B cell (primary cell): ENCODE measurements at regions not wholly inside any gene's neighbourhood (a gene's known extent, or its start where the extent isn't known, plus 50 kb on each side); places are given as distances from the start of the nearest gene placed in this dataset.

Source experiments
- ATAC-seq: fragments of 200-7000 bp; cut with Tn5 transposase; one replicate; pipeline ENCODE4 v1.10.0; 2021; ENCODE audit warnings: low read depth, mild to moderate bottlenecking, moderate number of reproducible peaks, moderate library complexity
- CTCF ChIA-PET: fragments of 350-600 bp; sonication (Branson Sonifier 250); formaldehyde crosslinking; loops from one replicate; lab custom pipeline; 2021; ENCODE audit warnings: antibody characterized with exemption, inconsistent platforms; lab: Charles Lee
- POLR2A ChIA-PET: fragments of 350-600 bp; sonication (Branson Sonifier 250); formaldehyde crosslinking; loops from one replicate; lab custom pipeline; 2021; ENCODE audit warnings: antibody characterized with exemption; lab: Charles Lee
- DNase-seq: peaks from one replicate; pipeline ENCODE4 v3.0.0; 2013
- H2AFZ ChIP-seq: 2 replicates; pipeline ENCODE4 v1.6.1; 2012; ENCODE audit warnings: mild to moderate bottlenecking, low read depth, low read length; ENCODE audit not compliant: insufficient read depth, poor library complexity, severe bottlenecking
- H3K27ac ChIP-seq, 2 donors: 1 replicate in 1 of 2; 2 replicates in 1 of 2; pipeline ENCODE4 v1.5.1; 2012 to 2013; ENCODE audit warnings: low read length in 2 of 2, mild to moderate bottlenecking in 2 of 2, moderate library complexity in 1 of 2
- H3K27me3 ChIP-seq, 4 experiments: fragments of 200-600 bp in 1 of 4; sonication (generic) in 1 of 4; replicated peaks in 1 of 4; 1 replicate in 2 of 4; 2 replicates in 2 of 4; pipeline versions ENCODE4 v1.6.1 to v1.7.0; 2013 to 2016; ENCODE audit warnings: low read length in 3 of 4, mild to moderate bottlenecking in 2 of 4, mixed read lengths in 1 of 4, moderate library complexity in 1 of 4; ENCODE audit not compliant: insufficient read depth in 4 of 4, control insufficient read depth in 3 of 4; ENCODE audit errors: control extremely low read depth in 1 of 4
- H3K36me3 ChIP-seq, 2 experiments: replicated peaks in 1 of 2; 1 replicate in 1 of 2; 2 replicates in 1 of 2; pipeline versions ENCODE4 v1.6.1 to v1.7.1; 2013; ENCODE audit warnings: low read length in 1 of 2; ENCODE audit not compliant: insufficient read depth in 2 of 2, control insufficient read depth in 1 of 2; ENCODE audit errors: control extremely low read depth in 1 of 2, extremely low read depth in 1 of 2
- H3K4me1 ChIP-seq, 2 donors: fragments of 200-600 bp in 1 of 2; sonication (generic) in 1 of 2; 1 replicate in 1 of 2; 2 replicates in 1 of 2; pipeline versions ENCODE4 v1.5.1 to v1.6.1; 2013 to 2017; ENCODE audit warnings: low read length in 2 of 2; ENCODE audit not compliant: control insufficient read depth in 2 of 2, insufficient read depth in 2 of 2
- H3K4me2 ChIP-seq: replicated peaks from 2 replicates; pipeline ENCODE3; 2012; ENCODE audit warnings: mild to moderate bottlenecking, low read depth, low read length; ENCODE audit not compliant: poor library complexity, severe bottlenecking
- H3K4me3 ChIP-seq, 5 experiments: fragments of 200-600 bp in 1 of 5; sonication (generic) in 1 of 5; 1 replicate in 3 of 5; 2 replicates in 2 of 5; pipeline versions ENCODE4 v1.5.1 to v1.7.0; 2011 to 2016; ENCODE audit warnings: low read length in 4 of 5, mild to moderate bottlenecking in 4 of 5, low read depth in 2 of 5, control low read depth in 1 of 5, moderate library complexity in 1 of 5; ENCODE audit not compliant: insufficient read depth in 1 of 5; ENCODE audit errors: control extremely low read depth in 1 of 5, extremely low read depth in 1 of 5
- H3K79me2 ChIP-seq: fragments of 200-600 bp; sonication (generic); one replicate; pipeline ENCODE4 v1.6.0; 2016; ENCODE audit warnings: low read length; ENCODE audit not compliant: control insufficient read depth, insufficient read depth
- H3K9ac ChIP-seq: fragments of 200-600 bp; sonication (generic); 2 replicates; pipeline ENCODE4 v1.6.1; 2017; ENCODE audit warnings: mild to moderate bottlenecking, low read length, moderate library complexity
- H3K9me3 ChIP-seq, 3 donors: one replicate each; pipeline versions ENCODE4 v1.6.1 to v1.7.1; 2013; ENCODE audit warnings: low read length in 2 of 3; ENCODE audit not compliant: control insufficient read depth in 2 of 3, insufficient read depth in 1 of 3; ENCODE audit errors: control extremely low read depth in 1 of 3
- H4K20me1 ChIP-seq: 2 replicates; pipeline ENCODE4 v1.6.0; 2012; ENCODE audit warnings: mild to moderate bottlenecking, low read length; ENCODE audit not compliant: insufficient read depth, control insufficient read depth, poor library complexity, severe bottlenecking
- H3K27ac Mint-ChIP-seq: one replicate; pipeline ENCODE4 v1.8.0; 2021; ENCODE audit warnings: mixed read lengths
- H3K27me3 Mint-ChIP-seq: one replicate; pipeline ENCODE4 v1.8.0; 2021; ENCODE audit warnings: mixed read lengths
- H3K4me1 Mint-ChIP-seq: one replicate; pipeline ENCODE4 v1.8.0; 2021; ENCODE audit warnings: mixed read lengths
- H3K4me3 Mint-ChIP-seq: one replicate; pipeline ENCODE4 v1.8.0; 2021; ENCODE audit warnings: mixed read lengths
- H3K9me3 Mint-ChIP-seq: one replicate; pipeline ENCODE4 v1.8.0; 2022; ENCODE audit warnings: mixed read lengths; ENCODE audit not compliant: insufficient read depth
- EZH2 ChIP-seq: IDR thresholded peaks from 2 replicates; pipeline ENCODE4 v1.6.1; 2012; ENCODE audit warnings: borderline replicate concordance, low read depth, mild to moderate bottlenecking, moderate library complexity, low read length; ENCODE audit not compliant: insufficient read depth, poor library complexity, severe bottlenecking
- WGBS: methylation state at CpG from one replicate; pipeline ENCODE4 v1.1.5; 2013; ENCODE audit warnings: missing lambda C conversion rate; ENCODE audit not compliant: insufficient coverage; 5-methylcytosine and 5-hydroxymethylcytosine counted together
- intact Hi-C: fragments of 100-400 bp; cut with micrococcal nuclease; formaldehyde crosslinking; loops from one replicate; pipeline ENCODE4 v1.10.0; 2022
- TF ChIP-seq, protein P1 (sequence below): fragments of 200-600 bp; IDR thresholded peaks from one replicate; pipeline ENCODE4 v1.8.0; 2022; ENCODE audit warnings: antibody characterized with exemption, mild to moderate bottlenecking

DNA sequence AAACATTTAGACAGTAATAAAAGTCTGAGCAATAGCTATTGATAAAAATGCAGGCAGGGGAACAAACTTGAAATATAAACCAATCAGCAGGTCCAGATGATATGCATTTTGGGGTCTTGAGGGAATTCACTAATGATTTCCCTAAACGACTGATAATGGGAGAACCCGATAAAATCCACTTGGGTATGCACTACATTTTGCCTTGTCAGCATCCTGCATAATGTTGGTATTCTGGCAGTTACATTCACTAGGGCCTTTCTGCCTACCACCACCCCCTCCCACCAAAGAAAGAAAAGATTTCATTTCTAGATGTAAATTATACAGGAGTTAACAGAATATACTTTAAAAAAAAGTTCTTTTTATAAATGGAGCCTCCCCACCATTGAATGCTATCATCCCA, 63.5 kb upstream of the IL1RAPL2 start:
- no CpG with 5 or more reads among the region's 2 CpGs for WGBS
- POLR2A ChIA-PET = no interaction called here
- no peaks in the 10 kb centered on the region for H3K9me3 Mint-ChIP-seq

DNA sequence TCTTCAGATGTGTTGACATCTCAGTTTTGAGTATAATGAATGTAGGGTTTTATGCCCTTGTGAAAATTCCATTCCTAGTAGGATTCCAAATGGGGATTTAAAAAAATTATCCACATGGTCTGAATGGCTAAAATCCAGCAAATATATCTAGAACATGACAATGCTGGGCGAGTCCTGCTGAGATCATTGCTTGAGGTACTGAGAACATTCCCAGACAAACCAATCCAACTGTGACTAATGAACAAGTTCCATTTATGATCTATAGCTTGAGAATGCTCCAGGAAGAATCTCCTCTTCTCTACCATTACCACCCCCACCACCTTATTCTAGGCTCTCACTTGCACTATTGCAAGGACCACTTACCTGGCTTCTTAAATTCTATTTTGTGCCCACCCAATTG, 77.2 kb upstream of the IL1RAPL2 start:
- Histone ChIP-seq H3K27me3 (no peaks in the 10 kb centered on the region), H3K4me1 (no peaks in the 10 kb centered on the region), H3K9me3 (no peaks in the 10 kb centered on the region), H3K79me2 (no peaks in the 10 kb centered on the region), H4K20me1 (no peaks in the 10 kb centered on the region), H3K9ac (no peak overlapping the region), H2AFZ (no peak overlapping the region), H3K27ac (no peak overlapping the region), H3K4me3 (no peak overlapping the region), H3K36me3 (no peaks in the 10 kb centered on the region), H3K4me2 (no peak overlapping the region)
- TF ChIP-seq EZH2 = no peak
- TF ChIP-seq, protein P1, sequence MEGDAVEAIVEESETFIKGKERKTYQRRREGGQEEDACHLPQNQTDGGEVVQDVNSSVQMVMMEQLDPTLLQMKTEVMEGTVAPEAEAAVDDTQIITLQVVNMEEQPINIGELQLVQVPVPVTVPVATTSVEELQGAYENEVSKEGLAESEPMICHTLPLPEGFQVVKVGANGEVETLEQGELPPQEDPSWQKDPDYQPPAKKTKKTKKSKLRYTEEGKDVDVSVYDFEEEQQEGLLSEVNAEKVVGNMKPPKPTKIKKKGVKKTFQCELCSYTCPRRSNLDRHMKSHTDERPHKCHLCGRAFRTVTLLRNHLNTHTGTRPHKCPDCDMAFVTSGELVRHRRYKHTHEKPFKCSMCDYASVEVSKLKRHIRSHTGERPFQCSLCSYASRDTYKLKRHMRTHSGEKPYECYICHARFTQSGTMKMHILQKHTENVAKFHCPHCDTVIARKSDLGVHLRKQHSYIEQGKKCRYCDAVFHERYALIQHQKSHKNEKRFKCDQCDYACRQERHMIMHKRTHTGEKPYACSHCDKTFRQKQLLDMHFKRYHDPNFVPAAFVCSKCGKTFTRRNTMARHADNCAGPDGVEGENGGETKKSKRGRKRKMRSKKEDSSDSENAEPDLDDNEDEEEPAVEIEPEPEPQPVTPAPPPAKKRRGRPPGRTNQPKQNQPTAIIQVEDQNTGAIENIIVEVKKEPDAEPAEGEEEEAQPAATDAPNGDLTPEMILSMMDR = no peak
- ChIA-PET POLR2A (no interaction called here), CTCF (no interaction called here)
- DNase-seq (no peak), ATAC-seq (no peak)
- Mint-ChIP-seq H3K27ac (no peak overlapping the region), H3K4me1 (no peaks in the 10 kb centered on the region), H3K9me3 (no peaks in the 10 kb centered on the region), H3K4me3 (no peak overlapping the region), H3K27me3 (peaks cover 3% of the 10 kb centered on the region)
- 86% methylated on average over 1 of the region's 1 CpG for WGBS
- intact Hi-C loops = no loop called here

More for the DNA sequence above, 63.5 kb upstream of the IL1RAPL2 start:
- H3K4me3 Mint-ChIP-seq = no peak overlapping the region
- no peaks in the 10 kb centered on the region for H3K4me1 Mint-ChIP-seq
- TF ChIP-seq EZH2 = no peak
- TF ChIP-seq, protein P1 = no peak
- no peaks in the 10 kb centered on the region for H3K9me3 ChIP-seq
- H3K27me3 ChIP-seq = no peaks in the 10 kb centered on the region
- H3K4me2 ChIP-seq = no peak overlapping the region
- intact Hi-C loops = no loop called here
- no peak overlapping the region for H3K4me3 ChIP-seq
- no peaks in the 10 kb centered on the region for H3K36me3 ChIP-seq
- no peaks in the 10 kb centered on the region for H3K27me3 Mint-ChIP-seq
- H4K20me1 ChIP-seq = no peaks in the 10 kb centered on the region
- H3K27ac ChIP-seq = no peak overlapping the region
- no peak overlapping the region for H3K27ac Mint-ChIP-seq
- CTCF ChIA-PET = no interaction called here
- no peak overlapping the region for H3K9ac ChIP-seq
- H3K4me1 ChIP-seq = no peaks in the 10 kb centered on the region
- DNase-seq = no peak
- no peaks in the 10 kb centered on the region for H3K79me2 ChIP-seq
- ATAC-seq = no peak
- no peak overlapping the region for H2AFZ ChIP-seq
